ENCODE measurements at regions not wholly inside any gene's neighbourhood (a gene's known extent, or its start where the extent isn't known, plus 50 kb on each side); places are given as distances from the start of the nearest gene placed in this dataset.

GRCh38 chr22:48686694-48687302, 1140.9 kb downstream of the BRD1 start:
- DNase-seq (ENCODE audit: extremely low read depth in 1 of 2, low read depth in 1 of 2) = no peak

GRCh38 chr22:48685767-48686166, 1141.9 kb downstream of the BRD1 start:
- no peak for DNase-seq (ENCODE audit: extremely low read depth in 1 of 2, low read depth in 1 of 2)

DNA sequence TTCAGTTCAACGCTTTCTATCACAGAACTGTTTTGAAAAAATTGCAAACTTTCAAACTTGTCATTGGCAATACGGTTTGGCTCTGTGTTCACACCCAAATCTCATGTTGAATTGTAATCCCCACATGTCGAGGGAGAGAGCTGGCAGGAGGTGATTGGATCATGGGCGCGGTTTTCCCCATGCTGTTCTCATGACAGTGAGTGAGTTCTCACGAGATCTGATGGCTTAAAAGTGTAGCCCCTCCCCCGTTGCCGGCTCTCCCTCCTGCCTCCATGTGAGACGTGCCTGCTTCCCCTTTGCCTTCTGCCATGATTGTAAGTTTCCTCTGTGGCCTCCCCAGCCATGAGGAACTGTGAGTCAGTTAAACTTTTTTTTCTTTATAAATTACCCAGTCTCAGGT, 1144.0 kb downstream of the BRD1 start:
- no peak for DNase-seq (ENCODE audit: extremely low read depth in 1 of 2, low read depth in 1 of 2)

DNA sequence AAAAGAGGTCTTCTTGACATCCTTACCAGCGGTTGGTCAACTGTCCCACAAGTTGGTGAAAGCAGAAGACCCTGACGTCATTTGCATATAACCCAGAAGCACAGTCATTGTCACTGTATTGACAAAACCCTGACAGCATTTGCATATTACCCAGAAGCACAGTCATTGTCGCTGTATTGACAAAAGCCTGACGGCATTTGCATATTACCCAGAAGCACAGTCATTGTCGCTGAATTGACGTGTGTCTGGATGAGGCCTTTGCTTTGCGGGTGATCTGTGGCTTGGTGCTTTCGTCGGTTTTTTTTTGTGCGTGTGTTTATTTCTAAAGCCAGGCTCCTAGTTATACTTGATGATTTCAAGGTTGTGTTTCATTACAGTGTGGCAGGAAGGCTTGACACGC, 1145.2 kb downstream of the BRD1 start:
- DNase-seq (ENCODE audit: extremely low read depth in 1 of 2, low read depth in 1 of 2) = no peak

DNA sequence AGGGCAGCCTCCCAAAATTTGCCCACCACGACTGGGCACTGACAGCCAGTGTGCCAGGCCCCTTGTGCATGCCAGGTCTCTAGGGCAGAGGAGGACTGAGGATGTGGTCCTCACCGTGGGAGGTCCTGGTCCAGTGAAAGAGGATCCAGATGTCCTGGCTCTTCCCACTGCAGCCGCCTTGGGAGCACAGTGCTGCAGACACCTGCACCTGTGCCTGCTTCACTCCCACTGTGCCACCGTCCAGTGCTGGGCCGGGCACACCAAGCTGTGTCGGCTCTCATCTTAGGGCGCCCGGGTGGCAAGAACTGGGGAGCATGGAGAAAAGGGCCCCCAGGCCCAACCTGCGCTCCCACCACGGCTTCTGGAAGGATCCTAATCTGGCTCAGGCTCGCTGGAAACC, 1147.1 kb downstream of the BRD1 start:
- no peak for DNase-seq (ENCODE audit: extremely low read depth in 1 of 2, low read depth in 1 of 2)

- DNase-seq (ENCODE audit: extremely low read depth in 1 of 2, low read depth in 1 of 2) = no peak
Observed at GRCh38 chr22:48679656-48680555, 1147.8 kb downstream of the BRD1 start.

- no peak for DNase-seq (ENCODE audit: extremely low read depth in 1 of 2, low read depth in 1 of 2)
Observed at GRCh38 chr22:48678171-48679135, 1149.2 kb downstream of the BRD1 start.

DNA sequence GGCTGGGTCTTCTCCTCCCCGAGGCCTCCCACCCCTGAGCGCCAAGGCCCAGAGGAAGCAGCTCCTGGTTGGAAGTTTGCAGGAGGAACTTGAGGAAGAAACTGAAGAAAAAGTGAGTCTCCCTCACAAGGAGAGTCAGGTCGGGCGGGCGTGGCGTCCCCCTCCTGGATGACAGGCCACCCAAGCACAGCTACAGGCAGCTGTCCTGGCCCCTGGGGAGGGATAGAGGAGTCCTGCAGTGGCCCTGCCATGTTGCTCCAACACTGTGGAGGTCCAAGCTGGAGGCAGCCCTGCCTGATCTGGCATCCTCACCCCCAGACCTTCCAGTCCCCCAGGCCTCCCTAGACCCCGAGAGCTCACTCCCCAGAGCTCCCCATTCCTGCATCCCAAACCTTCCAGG, 1150.1 kb downstream of the BRD1 start:
- no peak for DNase-seq (ENCODE audit: extremely low read depth in 1 of 2, low read depth in 1 of 2)

GRCh38 chr22:48677168-48677520, 1150.5 kb downstream of the BRD1 start:
- DNase-seq (ENCODE audit: extremely low read depth in 1 of 2, low read depth in 1 of 2) = no peak

- DNase-seq (ENCODE audit: extremely low read depth in 1 of 2, low read depth in 1 of 2) = no peak
Observed at GRCh38 chr22:48676266-48677167, 1151.2 kb downstream of the BRD1 start.

- DNase-seq (ENCODE audit: extremely low read depth in 1 of 2, low read depth in 1 of 2) = no peak
Observed at GRCh38 chr22:48675830-48676145, 1151.9 kb downstream of the BRD1 start.

DNA sequence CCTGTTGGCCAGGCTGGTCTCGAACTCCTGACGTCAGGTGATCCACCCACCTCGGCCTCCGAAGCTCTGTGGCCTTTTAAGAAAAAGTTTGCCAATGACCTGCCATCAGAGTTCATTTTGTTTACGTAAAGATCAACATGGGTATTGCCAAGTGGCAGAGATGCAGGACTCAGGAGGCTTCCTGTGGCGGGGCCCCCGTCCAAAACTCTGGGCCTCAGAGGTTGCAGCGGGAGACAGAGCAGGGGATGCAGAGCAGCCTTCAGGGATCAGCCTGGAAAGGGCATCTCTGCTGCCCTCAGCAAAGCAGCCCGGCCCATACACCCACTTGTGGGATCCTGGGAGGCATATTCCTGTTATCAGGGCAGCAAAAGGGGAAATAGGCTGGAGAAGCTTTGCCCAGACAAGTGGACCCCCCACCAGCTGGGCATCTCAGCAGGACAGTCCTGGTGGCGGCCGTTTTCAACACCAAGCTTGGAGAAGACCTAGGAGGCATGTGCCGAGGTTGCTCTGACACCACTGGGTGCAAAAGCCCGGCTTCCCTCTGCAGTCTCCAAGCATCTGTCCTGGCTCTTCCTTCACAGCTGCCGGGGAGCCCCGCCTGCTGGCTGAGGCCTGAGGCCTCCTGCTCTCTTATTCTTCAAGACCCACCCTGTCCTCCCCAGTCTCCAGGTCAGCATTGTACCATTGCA, 1152.4 kb downstream of the BRD1 start:
- no peak for DNase-seq (ENCODE audit: extremely low read depth in 1 of 2, low read depth in 1 of 2)

GRCh38 chr22:48673806-48674500, 1153.7 kb downstream of the BRD1 start:
- DNase-seq (ENCODE audit: extremely low read depth in 1 of 2, low read depth in 1 of 2) = no peak

- DNase-seq (ENCODE audit: extremely low read depth in 1 of 2, low read depth in 1 of 2) = no peak
Observed at GRCh38 chr22:48672387-48672786, 1155.3 kb downstream of the BRD1 start.

DNA sequence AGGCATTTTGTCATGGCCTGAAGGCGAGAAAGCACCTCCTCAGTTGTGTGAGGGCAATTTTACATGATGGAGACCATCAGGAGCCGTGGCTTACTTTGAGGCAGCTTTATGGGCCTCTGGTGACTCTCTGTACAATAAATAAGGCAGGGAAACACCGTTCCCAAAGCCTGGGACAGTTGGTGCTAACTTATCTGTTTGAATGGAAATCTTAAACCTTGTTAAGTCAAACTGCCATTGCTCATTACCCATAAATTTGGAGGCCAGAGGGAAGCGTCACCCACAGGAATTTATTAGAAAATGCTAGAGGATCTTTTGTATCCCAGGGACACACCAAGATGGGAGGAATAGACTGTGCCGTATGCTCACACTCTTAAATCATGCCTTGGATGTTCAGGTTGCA, 1156.9 kb downstream of the BRD1 start:
- DNase-seq (ENCODE audit: extremely low read depth in 1 of 2, low read depth in 1 of 2) = no peak

GRCh38 chr22:48669986-48670716, 1157.5 kb downstream of the BRD1 start:
- DNase-seq (ENCODE audit: extremely low read depth in 1 of 2, low read depth in 1 of 2) = no peak

DNA sequence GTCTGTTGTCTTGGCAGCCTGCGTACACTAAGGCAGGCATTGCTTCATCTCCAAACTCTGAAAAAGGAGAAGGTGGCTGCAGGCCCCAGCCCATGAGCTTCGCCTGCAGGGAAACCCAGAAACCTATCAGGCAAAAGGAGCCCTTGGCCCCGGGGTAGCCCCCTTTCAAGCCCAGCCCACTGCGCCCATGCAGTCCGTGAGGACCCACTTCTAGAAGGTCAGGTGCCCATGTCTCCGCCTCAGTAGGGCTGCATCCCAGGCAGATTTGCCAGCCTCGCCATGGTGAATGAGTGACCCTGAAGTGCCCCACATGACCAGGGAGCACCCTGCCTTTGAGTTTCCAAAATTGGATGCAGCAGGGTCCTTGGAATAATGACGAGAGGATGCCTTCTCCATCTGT, 1158.4 kb downstream of the BRD1 start:
- no peak for DNase-seq (ENCODE audit: extremely low read depth in 1 of 2, low read depth in 1 of 2)

- no peak for DNase-seq (ENCODE audit: extremely low read depth in 1 of 2, low read depth in 1 of 2)
Observed at GRCh38 chr22:48667289-48667688, 1160.4 kb downstream of the BRD1 start.

DNA sequence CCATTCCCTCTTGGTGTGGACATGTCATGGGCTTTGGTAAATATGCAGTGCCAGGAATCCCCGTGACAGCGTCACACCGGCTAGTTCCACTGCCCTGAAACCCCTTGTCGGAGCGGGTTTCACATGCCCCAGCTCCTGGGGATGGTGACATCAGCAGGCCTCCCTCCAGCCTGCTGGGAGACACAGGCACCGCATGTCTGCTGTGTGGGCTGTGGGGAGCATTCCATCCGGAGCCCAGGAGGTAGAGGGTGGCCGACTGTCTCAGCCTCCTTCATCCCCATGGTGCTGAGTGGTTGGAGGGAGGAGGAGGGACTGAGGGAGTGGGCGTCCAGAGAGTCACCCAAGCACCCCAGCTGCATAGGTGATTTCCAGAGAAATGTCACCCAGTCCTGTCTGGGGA, 1161.1 kb downstream of the BRD1 start:
- no peak for DNase-seq (ENCODE audit: extremely low read depth in 1 of 2, low read depth in 1 of 2)
